Epithelial cell of esophagus (primary cell): ENCODE measurements at regions not wholly inside any gene's neighbourhood (a gene's known extent, or its start where the extent isn't known, plus 50 kb on each side); places are given as distances from the start of the nearest gene placed in this dataset.

ENCODE experiments used
- DNase-seq: peaks from one replicate; pipeline ENCODE4 v3.0.0; 2010; ENCODE audit warnings: low read depth
- H3K4me3 ChIP-seq: 2 replicates; pipeline ENCODE4 v1.5.1; 2011; ENCODE audit warnings: mild to moderate bottlenecking, low read length, control low read depth
- CTCF ChIP-seq: IDR thresholded peaks from 2 replicates; pipeline ENCODE4 v1.5.1; 2011; ENCODE audit warnings: low read depth, mild to moderate bottlenecking, low read length, control low read depth, inconsistent platforms; ENCODE audit not compliant: insufficient read depth; ENCODE audit errors: missing control alignments

GRCh38 chr2:148582679-148583511 lies 61.7 kb upstream of the EPC2 start:
- TF ChIP-seq CTCF, result no peak
- DNase-seq, result peak; percentile 32
- no peak overlapping the region for H3K4me3 ChIP-seq

- DNase-seq, result no peak
- no peak overlapping the region for H3K4me3 ChIP-seq
- TF ChIP-seq CTCF, result no peak
Measured at GRCh38 chr2:148585696-148586095, 58.9 kb upstream of the EPC2 start.

GRCh38 chr2:148586522-148587128 lies 57.9 kb upstream of the EPC2 start:
- no peak overlapping the region for H3K4me3 ChIP-seq
- no peak for TF ChIP-seq CTCF
- DNase-seq, result peak; percentile 29

- TF ChIP-seq CTCF, result no peak
- no peak overlapping the region for H3K4me3 ChIP-seq
- peak; percentile 28 for DNase-seq
Measured at GRCh38 chr2:148590612-148591011, 53.9 kb upstream of the EPC2 start.

- no peak overlapping the region for H3K4me3 ChIP-seq
- no peak for DNase-seq
Measured at GRCh38 chr2:148592791-148593190, 51.8 kb upstream of the EPC2 start.

GRCh38 chr2:148593421-148593820 lies 51.1 kb upstream of the EPC2 start:
- DNase-seq, result no peak
- no peak for TF ChIP-seq CTCF

More at GRCh38 chr2:148592791-148593190, 51.8 kb upstream of the EPC2 start:
- TF ChIP-seq CTCF, result no peak

GRCh38 chr2:148594216-148594615 lies 50.3 kb upstream of the EPC2 start:
- no peak overlapping the region for H3K4me3 ChIP-seq
- peak; percentile 91 for DNase-seq
- TF ChIP-seq CTCF, result no peak

More at GRCh38 chr2:148593421-148593820, 51.1 kb upstream of the EPC2 start:
- no peak overlapping the region for H3K4me3 ChIP-seq
